Adrenal gland (tissue), 9 donors: ENCODE measurements at regions not wholly inside any gene's neighbourhood (a gene's known extent, or its start where the extent isn't known, plus 50 kb on each side); places are given as distances from the start of the nearest gene placed in this dataset.
"Not testable (repeated sequence)": the region's sequence is repeated elsewhere in the genome, so short reads cannot be mapped to it uniquely, and the experiment has no call there.

ENCODE experiments used
- DNase-seq, 7 donors: peaks; one replicate each; pipeline ENCODE4 v3.0.0-alpha.2; 2019 to 2020
- H3K27ac ChIP-seq, 5 donors: fragments of 200-600 bp; sonication (generic) in 4 of 5; 1 replicate in 3 of 5; 2 replicates in 2 of 5; pipeline versions ENCODE4 v1.5.1 to v1.8.0; 2016 to 2020; ENCODE audit warnings: mild to moderate bottlenecking in 1 of 5
- H3K27me3 ChIP-seq: fragments of 200-600 bp; 2 replicates; pipeline ENCODE4 v1.8.0; 2021
- H3K36me3 ChIP-seq, 2 donors: fragments of 200-600 bp; replicated peaks in 1 of 2; 1 replicate in 1 of 2; 2 replicates in 1 of 2; pipeline versions ENCODE4 v1.5.1 to v1.8.0; 2018 to 2022
- H3K4me1 ChIP-seq, 2 donors: fragments of 200-600 bp; replicated peaks in 1 of 2; 1 replicate in 1 of 2; 2 replicates in 1 of 2; pipeline versions ENCODE4 v1.5.1 to v1.8.0; 2018 to 2021
- H3K4me3 ChIP-seq, 4 donors: fragments of 200-600 bp; sonication (generic) in 3 of 4; one replicate each; pipeline ENCODE4 v1.5.1; 2016 to 2018
- H3K9me3 ChIP-seq, 3 donors: fragments of 200-600 bp; sonication (generic) in 1 of 3; replicated peaks in 1 of 3; 1 replicate in 2 of 3; 2 replicates in 1 of 3; pipeline versions ENCODE4 v1.5.1 to v1.8.0; 2016 to 2021
- POLR2A ChIP-seq, 2 donors: fragments of 450-650 bp; IDR thresholded peaks; one replicate each; pipeline ENCODE4 v1.6.1; 2017; ENCODE audit warnings: antibody characterized with exemption in 2 of 2, mild to moderate bottlenecking in 2 of 2, moderate library complexity in 1 of 2
- WGBS, 4 donors: extraction: QIAGEN DNeasy Blood & Tissue Kit in 2 of 4; methylation state at CpG; one replicate each; pipeline versions ENCODE4 v1.1.5 to v1.1.7; 2013 to 2017; 5-methylcytosine and 5-hydroxymethylcytosine counted together
- intact Hi-C, 2 donors: fragments of 100-400 bp; cut with DNase I; formaldehyde crosslinking; loops; one replicate each; pipeline versions ENCODE4 v1.14.1 to v1.15.0; 2022 to 2023
- TF ChIP-seq, protein P1 (sequence below), 6 experiments: fragments of 450-650 bp in 4 of 6; fragments of 200-600 bp in 2 of 6; sonication (generic) in 1 of 6; IDR thresholded peaks; 1 replicate in 5 of 6; 2 replicates in 1 of 6; pipeline versions ENCODE4 v1.5.1 to v1.8.0; 2016 to 2021; ENCODE audit warnings: antibody characterized with exemption in 6 of 6, mild to moderate bottlenecking in 2 of 6, moderate library complexity in 1 of 6
- donor health status: healthy with polysubstance abuse.
- donor health status: Bipolar disorder and iron deficiency.
- donor health status: DM: yes; HTN: yes; CAD: no.
- donor health status: DM: no; HTN: no; CAD: no.
- donor health status: DM: no; HTN: no; CAD: no.

DNA sequence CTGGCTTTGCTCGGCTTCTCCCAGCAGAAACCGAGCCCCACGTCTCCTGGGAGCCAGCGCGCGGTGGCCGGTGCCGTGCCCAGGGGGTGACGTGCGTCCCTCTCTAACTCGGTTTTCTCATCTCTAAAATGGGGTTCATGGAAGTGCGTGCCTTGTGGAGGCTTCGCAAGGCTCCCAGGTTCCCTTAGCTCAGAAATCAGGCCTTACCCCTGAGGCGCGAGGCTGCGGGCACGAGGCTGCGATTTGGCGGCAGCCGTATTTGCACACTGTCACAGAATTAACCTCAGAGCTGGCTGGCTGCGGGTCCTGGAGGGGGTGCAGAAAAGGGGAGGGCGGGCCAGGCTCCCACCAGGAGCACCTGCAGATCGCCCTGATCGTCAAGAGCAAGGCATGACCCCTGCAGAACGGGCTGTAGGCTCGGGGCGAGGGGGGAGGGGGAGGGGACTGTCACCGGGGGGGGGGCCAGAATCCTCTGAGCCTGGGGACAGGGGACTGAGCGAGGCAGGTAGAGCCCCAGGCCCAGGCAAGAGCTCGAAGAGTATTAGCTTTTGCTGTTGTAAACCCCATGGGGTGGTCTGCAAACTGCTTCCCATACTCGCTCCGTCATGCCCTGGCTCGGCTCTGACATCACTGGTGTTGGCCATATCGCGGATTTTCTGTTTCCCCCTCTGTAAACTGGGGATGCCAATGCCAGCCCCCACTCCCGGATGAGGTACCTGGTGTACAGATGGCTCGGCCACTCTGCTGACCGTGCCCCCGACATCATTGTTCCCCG lies 62.2 kb downstream of the CCNE1 start:
- no peaks in the 10 kb centered on the region for H3K36me3 ChIP-seq
- intact Hi-C loops, result loop anchor here (2.0 to 5.0 kb wide), 4 partner anchors 107 to 143 kb away; no protein-coding TSS in a partner anchor
- H3K4me1 ChIP-seq, result peaks cover 3 to 20% of the 10 kb centered on the region in 2 donors
- H3K9me3 ChIP-seq, result no peaks in the 10 kb centered on the region
- H3K4me3 ChIP-seq, result peak overlapping the region in 2 of 4 donors; percentile 45 to 64
- WGBS, 4 donors, result 29 to 45% (median 39%) methylated on average over 23 to 40 of the region's 40 CpGs
- H3K27ac ChIP-seq, result no peak overlapping the region
- no peaks in the 10 kb centered on the region for H3K27me3 ChIP-seq
- no peak for DNase-seq
- TF ChIP-seq POLR2A (IDR thresholded peaks at IDR 0.05), result no peak
- TF ChIP-seq, protein P1, sequence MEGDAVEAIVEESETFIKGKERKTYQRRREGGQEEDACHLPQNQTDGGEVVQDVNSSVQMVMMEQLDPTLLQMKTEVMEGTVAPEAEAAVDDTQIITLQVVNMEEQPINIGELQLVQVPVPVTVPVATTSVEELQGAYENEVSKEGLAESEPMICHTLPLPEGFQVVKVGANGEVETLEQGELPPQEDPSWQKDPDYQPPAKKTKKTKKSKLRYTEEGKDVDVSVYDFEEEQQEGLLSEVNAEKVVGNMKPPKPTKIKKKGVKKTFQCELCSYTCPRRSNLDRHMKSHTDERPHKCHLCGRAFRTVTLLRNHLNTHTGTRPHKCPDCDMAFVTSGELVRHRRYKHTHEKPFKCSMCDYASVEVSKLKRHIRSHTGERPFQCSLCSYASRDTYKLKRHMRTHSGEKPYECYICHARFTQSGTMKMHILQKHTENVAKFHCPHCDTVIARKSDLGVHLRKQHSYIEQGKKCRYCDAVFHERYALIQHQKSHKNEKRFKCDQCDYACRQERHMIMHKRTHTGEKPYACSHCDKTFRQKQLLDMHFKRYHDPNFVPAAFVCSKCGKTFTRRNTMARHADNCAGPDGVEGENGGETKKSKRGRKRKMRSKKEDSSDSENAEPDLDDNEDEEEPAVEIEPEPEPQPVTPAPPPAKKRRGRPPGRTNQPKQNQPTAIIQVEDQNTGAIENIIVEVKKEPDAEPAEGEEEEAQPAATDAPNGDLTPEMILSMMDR (IDR thresholded peaks at IDR 0.05), result peak in 1 of 6 experiments; percentile 25

DNA sequence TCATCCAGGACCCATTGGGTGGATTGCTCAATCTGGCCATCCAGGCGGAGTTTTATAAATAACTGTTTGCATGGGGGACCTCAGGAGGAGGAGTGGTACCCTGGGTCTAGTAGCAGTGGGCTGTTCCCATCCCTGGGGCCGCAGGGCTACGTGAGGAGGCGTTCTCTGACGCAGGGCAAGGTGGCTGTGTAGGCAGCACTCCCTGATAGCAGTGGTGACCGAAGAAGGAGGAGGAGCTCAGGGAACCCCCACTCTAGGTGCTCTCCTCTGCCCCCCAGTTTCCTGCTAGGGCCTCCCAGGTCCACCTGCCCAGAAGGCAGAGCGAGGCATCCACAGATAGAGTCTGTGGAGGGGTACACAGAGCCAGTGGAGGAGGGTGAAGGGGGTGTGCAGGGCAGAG lies 64.1 kb downstream of the CCNE1 start:
- no peaks in the 10 kb centered on the region for H3K36me3 ChIP-seq
- no peak overlapping the region for H3K4me3 ChIP-seq
- H3K27ac ChIP-seq, result no peak overlapping the region
- H3K27me3 ChIP-seq, result no peaks in the 10 kb centered on the region
- intact Hi-C loops, result loop anchor here in 1 of 2 donors (2.0 kb wide), 1 partner anchor 115 kb away; no protein-coding TSS in a partner anchor
- TF ChIP-seq, protein P1 (IDR thresholded peaks at IDR 0.05), result no peak
- TF ChIP-seq POLR2A (IDR thresholded peaks at IDR 0.05), result no peak
- peaks cover 3 to 19% of the 10 kb centered on the region in 2 donors for H3K4me1 ChIP-seq
- no peaks in the 10 kb centered on the region for H3K9me3 ChIP-seq
- WGBS, 4 donors, result 91 to 96% (median 94%) methylated on average over 6 to 7 of the region's 7 CpGs
- DNase-seq, result no peak

DNA sequence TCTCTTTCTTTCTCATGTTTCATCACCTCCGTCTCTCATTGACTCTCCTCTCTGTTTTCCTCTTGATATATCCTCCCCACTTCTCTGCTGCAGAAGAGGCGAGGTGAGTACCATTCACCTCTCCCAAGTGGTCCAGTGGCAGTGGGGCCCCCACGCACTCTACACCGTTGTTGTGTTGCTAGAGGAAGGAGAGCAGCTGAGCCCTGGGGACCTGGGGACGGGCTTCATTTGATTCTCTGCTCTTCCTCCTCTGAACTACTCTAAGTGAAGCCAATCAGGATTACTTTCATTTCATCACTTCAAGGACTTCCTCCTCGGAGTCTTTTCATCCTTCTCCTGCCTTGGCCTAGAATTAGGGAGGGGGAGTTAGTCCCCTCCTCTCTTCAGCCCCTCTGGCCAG lies 64.6 kb downstream of the CCNE1 start:
- TF ChIP-seq, protein P1 (IDR thresholded peaks at IDR 0.05), result no peak
- no peak for TF ChIP-seq POLR2A (IDR thresholded peaks at IDR 0.05)
- Histone ChIP-seq H3K9me3 (no peaks in the 10 kb centered on the region), H3K4me3 (no peak overlapping the region), H3K27me3 (no peaks in the 10 kb centered on the region), H3K36me3 (no peaks in the 10 kb centered on the region), H3K27ac (no peak overlapping the region), H3K4me1 (peaks cover 3 to 14% of the 10 kb centered on the region in 2 donors)
- WGBS, 4 donors, result 58 to 68% (median 66%) methylated on average over 6 of the region's 6 CpGs
- DNase-seq, result no peak
- intact Hi-C loops, result no loop called here

DNA sequence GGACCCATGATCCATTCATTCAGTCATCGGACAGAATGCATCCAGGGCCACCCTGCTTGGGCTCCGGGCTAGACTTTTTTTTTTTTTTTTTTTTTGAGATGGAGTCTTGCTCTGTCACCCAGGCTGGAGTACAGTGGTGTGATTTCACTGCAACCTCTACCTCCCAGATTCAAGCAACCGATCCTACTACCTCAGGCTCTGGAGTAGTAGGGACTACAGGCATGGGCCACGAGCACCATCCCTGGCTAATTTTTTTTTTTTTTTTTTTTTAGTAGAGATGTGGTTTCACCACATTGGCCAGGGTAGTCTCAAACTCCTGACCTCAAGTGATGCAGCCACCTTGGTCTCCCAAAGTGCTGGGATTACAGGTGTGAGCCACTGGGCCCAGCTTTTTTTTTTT lies 65.1 kb downstream of the CCNE1 start:
- WGBS, 4 donors, result 77 to 85% (median 79%) methylated on average over 4 of the region's 4 CpGs
- H3K27ac ChIP-seq, H3K36me3 ChIP-seq, H3K27me3 ChIP-seq, DNase-seq, H3K4me3 ChIP-seq, intact Hi-C loops, H3K9me3 ChIP-seq: not testable (repeated sequence)
- H3K4me1 ChIP-seq, result peaks cover 3 to 11% of the 10 kb centered on the region in 2 donors
